ENCODE measurements at regions not wholly inside any gene's neighbourhood (a gene's known extent, or its start where the extent isn't known, plus 50 kb on each side); places are given as distances from the start of the nearest gene placed in this dataset.
"Not testable (repeated sequence)": the region's sequence is repeated elsewhere in the genome, so short reads cannot be mapped to it uniquely, and the experiment has no call there.

DNA sequence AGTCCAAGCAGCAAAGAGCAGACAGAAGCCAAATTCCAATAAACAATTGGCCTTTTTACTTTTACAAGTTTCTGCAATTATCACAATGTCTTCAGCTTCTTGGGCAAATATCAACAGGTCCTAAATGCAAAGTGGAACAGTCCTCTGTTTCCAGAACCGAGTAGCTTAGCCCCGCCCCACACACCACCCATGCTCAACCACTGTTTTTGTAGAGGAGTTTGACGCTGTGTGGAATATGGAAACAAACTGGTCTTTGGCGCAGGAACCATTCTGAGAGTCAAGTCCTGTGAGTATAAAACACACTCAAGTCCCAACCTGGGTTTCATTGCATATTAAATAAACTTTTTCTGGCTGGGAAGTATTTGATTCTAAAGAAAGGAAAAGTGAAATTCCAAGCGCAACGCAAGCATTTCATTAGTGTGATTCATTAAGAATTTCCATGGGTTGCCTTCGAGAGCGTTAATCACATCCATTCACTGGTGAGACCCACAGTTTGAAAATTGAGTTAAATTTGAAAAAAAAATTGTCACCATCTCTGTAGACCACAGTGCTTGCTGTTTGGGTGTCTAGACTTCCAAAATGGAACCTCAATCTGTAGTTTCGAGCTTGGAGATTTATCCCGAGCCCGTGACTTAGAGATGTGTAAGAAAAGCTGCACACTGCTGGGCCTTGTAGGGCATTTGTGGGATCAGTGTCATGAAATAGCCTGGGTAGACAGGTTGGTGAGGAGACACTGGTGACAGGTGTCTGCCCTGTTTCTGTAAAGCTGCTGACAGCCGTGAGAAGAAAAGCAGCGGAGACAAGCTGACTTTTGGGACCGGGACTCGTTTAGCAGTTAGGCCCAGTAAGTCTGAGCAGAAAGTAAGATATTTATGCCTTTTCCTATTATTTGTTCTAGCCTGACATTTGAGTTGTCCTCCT is 96.1 kb downstream of the DAD1 start:
- Histone ChIP-seq H3K4me1 (ENCODE audit: control insufficient read depth in 1 of 2, insufficient read depth in 2 of 2, low read length in 2 of 2) (peaks cover 0 to 5% of the 10 kb centered on the region in 2 donors), H3K27ac (ENCODE audit: low read depth, low read length) (no peak overlapping the region), H3K4me3 (ENCODE audit: low read depth in 1 of 2, low read length in 2 of 2) (no peak overlapping the region)

GRCh38 chr14:22491683-22492621 is 97.1 kb downstream of the DAD1 start:
- Histone ChIP-seq H3K4me1 (ENCODE audit: control insufficient read depth in 1 of 2, insufficient read depth in 2 of 2, low read length in 2 of 2) (no peaks in the 10 kb centered on the region), H3K4me3 (ENCODE audit: low read depth in 1 of 2, low read length in 2 of 2) (no peak overlapping the region), H3K27me3 (ENCODE audit: control insufficient read depth in 1 of 2, insufficient read depth in 2 of 2, low read length in 2 of 2) (no peaks in the 10 kb centered on the region), H3K36me3 (ENCODE audit: control insufficient read depth in 1 of 2, insufficient read depth in 2 of 2, low read length in 2 of 2) (no peaks in the 10 kb centered on the region), H3K9me3 (ENCODE audit: control insufficient read depth in 1 of 2, low read length in 2 of 2) (no peaks in the 10 kb centered on the region), H3K27ac (ENCODE audit: low read depth, low read length) (no peak overlapping the region), H3K9ac (ENCODE audit: low read depth in 1 of 2, low read length in 2 of 2) (no peak overlapping the region)

More for the DNA sequence above, 96.1 kb downstream of the DAD1 start:
- Histone ChIP-seq H3K27me3 (ENCODE audit: control insufficient read depth in 1 of 2, insufficient read depth in 2 of 2, low read length in 2 of 2) (no peaks in the 10 kb centered on the region), H3K9ac (ENCODE audit: low read depth in 1 of 2, low read length in 2 of 2) (no peak overlapping the region), H3K9me3 (ENCODE audit: control insufficient read depth in 1 of 2, low read length in 2 of 2) (no peaks in the 10 kb centered on the region), H3K36me3 (ENCODE audit: control insufficient read depth in 1 of 2, insufficient read depth in 2 of 2, low read length in 2 of 2) (no peaks in the 10 kb centered on the region)

- not testable (repeated sequence) for H3K27ac ChIP-seq (ENCODE audit: low read depth, low read length); H3K4me1 ChIP-seq (ENCODE audit: control insufficient read depth in 1 of 2, insufficient read depth in 2 of 2, low read length in 2 of 2); H3K9me3 ChIP-seq (ENCODE audit: control insufficient read depth in 1 of 2, low read length in 2 of 2); H3K27me3 ChIP-seq (ENCODE audit: control insufficient read depth in 1 of 2, insufficient read depth in 2 of 2, low read length in 2 of 2); H3K4me3 ChIP-seq (ENCODE audit: low read depth in 1 of 2, low read length in 2 of 2); H3K36me3 ChIP-seq (ENCODE audit: control insufficient read depth in 1 of 2, insufficient read depth in 2 of 2, low read length in 2 of 2); H3K9ac ChIP-seq (ENCODE audit: low read depth in 1 of 2, low read length in 2 of 2)
These were observed 98.0 kb downstream of the DAD1 start for GRCh38 chr14:22491053-22491452.

- no peaks in the 10 kb centered on the region for H3K4me1 ChIP-seq (ENCODE audit: control insufficient read depth in 1 of 2, insufficient read depth in 2 of 2, low read length in 2 of 2)
- H3K4me3 ChIP-seq (ENCODE audit: low read depth in 1 of 2, low read length in 2 of 2): no peak overlapping the region
- H3K9me3 ChIP-seq (ENCODE audit: control insufficient read depth in 1 of 2, low read length in 2 of 2): no peaks in the 10 kb centered on the region
- H3K27me3 ChIP-seq (ENCODE audit: control insufficient read depth in 1 of 2, insufficient read depth in 2 of 2, low read length in 2 of 2): no peaks in the 10 kb centered on the region
- no peak overlapping the region for H3K27ac ChIP-seq (ENCODE audit: low read depth, low read length)
- no peaks in the 10 kb centered on the region for H3K36me3 ChIP-seq (ENCODE audit: control insufficient read depth in 1 of 2, insufficient read depth in 2 of 2, low read length in 2 of 2)
- no peak overlapping the region for H3K9ac ChIP-seq (ENCODE audit: low read depth in 1 of 2, low read length in 2 of 2)
These were observed 98.8 kb downstream of the DAD1 start for GRCh38 chr14:22489957-22490950.

DNA sequence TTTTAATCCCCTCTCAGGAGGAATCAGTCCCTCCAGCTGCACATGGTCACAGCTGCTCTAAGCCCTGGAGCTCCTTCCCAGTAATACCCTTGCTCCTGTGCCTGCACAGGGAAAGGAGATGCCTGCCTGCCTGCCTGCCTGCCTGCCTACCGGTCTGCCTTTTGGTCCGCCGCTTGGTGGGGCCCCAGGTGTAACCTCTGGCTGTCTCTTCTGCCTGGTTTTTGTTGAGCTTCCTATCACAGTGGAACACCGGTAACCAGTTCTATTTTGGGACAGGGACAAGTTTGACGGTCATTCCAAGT is 99.8 kb downstream of the DAD1 start:
- Histone ChIP-seq H3K27me3 (ENCODE audit: control insufficient read depth in 1 of 2, insufficient read depth in 2 of 2, low read length in 2 of 2) (no peaks in the 10 kb centered on the region), H3K27ac (ENCODE audit: low read depth, low read length) (no peak overlapping the region), H3K9ac (ENCODE audit: low read depth in 1 of 2, low read length in 2 of 2) (no peak overlapping the region), H3K4me1 (ENCODE audit: control insufficient read depth in 1 of 2, insufficient read depth in 2 of 2, low read length in 2 of 2) (no peaks in the 10 kb centered on the region), H3K4me3 (ENCODE audit: low read depth in 1 of 2, low read length in 2 of 2) (no peak overlapping the region), H3K36me3 (ENCODE audit: control insufficient read depth in 1 of 2, insufficient read depth in 2 of 2, low read length in 2 of 2) (no peaks in the 10 kb centered on the region), H3K9me3 (ENCODE audit: control insufficient read depth in 1 of 2, low read length in 2 of 2) (no peaks in the 10 kb centered on the region)

GRCh38 chr14:22488522-22489243 is 100.3 kb downstream of the DAD1 start:
- no peak overlapping the region for H3K4me3 ChIP-seq (ENCODE audit: low read depth in 1 of 2, low read length in 2 of 2)
- H3K27me3 ChIP-seq (ENCODE audit: control insufficient read depth in 1 of 2, insufficient read depth in 2 of 2, low read length in 2 of 2): no peaks in the 10 kb centered on the region
- H3K9ac ChIP-seq (ENCODE audit: low read depth in 1 of 2, low read length in 2 of 2): no peak overlapping the region
- H3K4me1 ChIP-seq (ENCODE audit: control insufficient read depth in 1 of 2, insufficient read depth in 2 of 2, low read length in 2 of 2): no peaks in the 10 kb centered on the region
- H3K9me3 ChIP-seq (ENCODE audit: control insufficient read depth in 1 of 2, low read length in 2 of 2): no peaks in the 10 kb centered on the region
- no peak overlapping the region for H3K27ac ChIP-seq (ENCODE audit: low read depth, low read length)
- no peaks in the 10 kb centered on the region for H3K36me3 ChIP-seq (ENCODE audit: control insufficient read depth in 1 of 2, insufficient read depth in 2 of 2, low read length in 2 of 2)

DNA sequence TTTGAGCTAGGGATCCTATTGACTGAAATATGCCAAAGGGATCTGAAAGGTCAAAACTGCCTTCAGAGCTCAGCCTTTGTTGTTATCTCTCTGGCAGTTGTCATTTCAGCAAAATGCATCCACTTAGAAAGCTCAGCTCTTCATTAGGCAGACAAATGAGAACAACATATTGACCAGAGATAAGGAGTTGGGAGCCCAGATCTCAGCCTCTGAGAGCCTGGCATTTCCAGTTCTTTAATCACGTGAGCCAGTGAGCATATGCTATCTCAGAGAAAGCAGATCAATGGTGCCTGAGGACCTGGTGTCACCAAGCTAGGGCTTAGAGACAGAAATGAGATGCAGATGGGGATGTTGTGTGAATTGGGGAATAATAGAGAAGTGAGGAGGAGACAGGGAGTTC is 101.1 kb downstream of the DAD1 start:
- Histone ChIP-seq H3K9me3 (ENCODE audit: control insufficient read depth in 1 of 2, low read length in 2 of 2) (no peaks in the 10 kb centered on the region), H3K9ac (ENCODE audit: low read depth in 1 of 2, low read length in 2 of 2) (no peak overlapping the region), H3K4me1 (ENCODE audit: control insufficient read depth in 1 of 2, insufficient read depth in 2 of 2, low read length in 2 of 2) (no peaks in the 10 kb centered on the region), H3K36me3 (ENCODE audit: control insufficient read depth in 1 of 2, insufficient read depth in 2 of 2, low read length in 2 of 2) (no peaks in the 10 kb centered on the region), H3K27me3 (ENCODE audit: control insufficient read depth in 1 of 2, insufficient read depth in 2 of 2, low read length in 2 of 2) (no peaks in the 10 kb centered on the region), H3K4me3 (ENCODE audit: low read depth in 1 of 2, low read length in 2 of 2) (no peak overlapping the region), H3K27ac (ENCODE audit: low read depth, low read length) (no peak overlapping the region)

DNA sequence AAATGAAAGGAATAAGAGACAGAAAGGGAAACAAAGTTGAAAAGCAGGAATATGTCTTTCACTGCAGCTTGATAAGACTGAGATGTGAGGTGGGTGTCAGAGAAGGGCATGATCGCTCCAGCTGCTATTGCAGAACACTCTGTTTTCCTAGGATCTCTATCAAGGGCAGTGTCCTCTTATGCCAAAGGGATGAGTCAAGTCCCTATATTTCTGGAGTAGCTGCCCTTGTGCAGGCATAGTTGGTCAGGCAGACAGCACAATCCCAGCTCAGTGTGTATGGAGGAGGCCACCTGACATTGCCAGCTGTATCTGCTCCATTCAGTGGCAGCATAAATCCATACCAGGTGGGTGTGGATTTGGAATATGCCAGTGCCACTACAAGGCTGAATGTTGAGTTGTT is 101.6 kb downstream of the DAD1 start:
- Histone ChIP-seq H3K4me1 (ENCODE audit: control insufficient read depth in 1 of 2, insufficient read depth in 2 of 2, low read length in 2 of 2) (no peaks in the 10 kb centered on the region), H3K36me3 (ENCODE audit: control insufficient read depth in 1 of 2, insufficient read depth in 2 of 2, low read length in 2 of 2) (no peaks in the 10 kb centered on the region), H3K4me3 (ENCODE audit: low read depth in 1 of 2, low read length in 2 of 2) (no peak overlapping the region), H3K9ac (ENCODE audit: low read depth in 1 of 2, low read length in 2 of 2) (no peak overlapping the region), H3K27ac (ENCODE audit: low read depth, low read length) (no peak overlapping the region), H3K27me3 (ENCODE audit: control insufficient read depth in 1 of 2, insufficient read depth in 2 of 2, low read length in 2 of 2) (no peaks in the 10 kb centered on the region), H3K9me3 (ENCODE audit: control insufficient read depth in 1 of 2, low read length in 2 of 2) (no peaks in the 10 kb centered on the region)

DNA sequence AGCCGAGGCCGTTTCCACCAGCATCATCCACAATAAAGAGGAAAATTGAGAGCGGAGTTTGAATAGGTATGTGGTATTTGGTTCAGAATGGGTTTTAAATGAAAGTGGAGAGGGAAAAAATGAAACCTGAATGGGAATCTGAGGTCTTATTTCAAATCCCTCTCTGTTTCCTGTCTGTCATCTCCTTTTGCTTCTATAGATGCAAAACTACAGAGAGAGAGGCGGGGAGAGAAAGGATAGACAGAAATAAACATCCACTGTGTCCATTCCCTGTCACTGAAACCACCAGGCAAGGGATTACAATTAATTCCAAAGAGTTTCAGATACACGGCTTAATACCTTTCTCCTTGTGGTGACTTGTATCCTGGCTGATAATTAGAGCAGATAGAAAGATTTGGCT is 102.3 kb downstream of the DAD1 start:
- Histone ChIP-seq H3K9me3 (ENCODE audit: control insufficient read depth in 1 of 2, low read length in 2 of 2) (no peaks in the 10 kb centered on the region), H3K4me3 (ENCODE audit: low read depth in 1 of 2, low read length in 2 of 2) (no peak overlapping the region), H3K36me3 (ENCODE audit: control insufficient read depth in 1 of 2, insufficient read depth in 2 of 2, low read length in 2 of 2) (no peaks in the 10 kb centered on the region), H3K27ac (ENCODE audit: low read depth, low read length) (no peak overlapping the region), H3K27me3 (ENCODE audit: control insufficient read depth in 1 of 2, insufficient read depth in 2 of 2, low read length in 2 of 2) (no peaks in the 10 kb centered on the region), H3K9ac (ENCODE audit: low read depth in 1 of 2, low read length in 2 of 2) (no peak overlapping the region), H3K4me1 (ENCODE audit: control insufficient read depth in 1 of 2, insufficient read depth in 2 of 2, low read length in 2 of 2) (no peaks in the 10 kb centered on the region)

Data from duodenal mucosa (tissue), 2 donors.